ENCODE measurements at regions not wholly inside any gene's neighbourhood (a gene's known extent, or its start where the extent isn't known, plus 50 kb on each side); places are given as distances from the start of the nearest gene placed in this dataset.

DNA sequence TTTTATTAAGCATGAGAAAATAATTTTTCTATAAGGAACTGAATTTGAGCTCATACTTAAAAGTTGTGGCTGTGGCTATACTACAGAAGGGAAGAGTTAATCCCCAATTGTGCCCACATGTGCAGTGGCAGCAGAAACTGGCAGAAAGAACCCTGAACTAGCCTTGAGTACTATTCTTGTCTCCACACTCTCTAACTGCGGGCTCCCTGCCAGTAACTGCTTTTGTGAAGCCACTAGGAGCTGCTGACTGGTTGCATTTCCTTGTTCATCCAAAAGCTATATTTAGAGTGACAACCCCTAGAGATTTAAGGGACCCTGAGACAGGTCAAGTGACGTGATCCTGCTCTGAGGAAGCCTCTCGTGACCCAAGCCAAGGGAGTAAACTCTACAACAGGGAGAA is 238.6 kb downstream of the ELAVL2 start:
- no peak overlapping the region for H2AFZ ChIP-seq (ENCODE audit: low read depth, low read length, severe bottlenecking)
- H3K36me3 ChIP-seq (ENCODE audit: low read length): no peaks in the 10 kb centered on the region
- no peak overlapping the region for H3K9ac ChIP-seq (ENCODE audit: low read length)
- no peaks in the 10 kb centered on the region for H3K9me3 ChIP-seq (ENCODE audit: insufficient read depth, low read length)
- H3K4me2 ChIP-seq (ENCODE audit: low read depth, low read length, poor library complexity, severe bottlenecking): no peak overlapping the region
- no peaks in the 10 kb centered on the region for H4K20me1 ChIP-seq (ENCODE audit: low read depth, low read length)
- no peaks in the 10 kb centered on the region for H3F3A ChIP-seq (ENCODE audit: insufficient read depth)
- no peak overlapping the region for H3K27ac ChIP-seq (ENCODE audit: low read depth, low read length)
- TF ChIP-seq CTCF (IDR thresholded peaks at IDR 0.05; ENCODE audit: insufficient read depth, low read length, poor library complexity, severe bottlenecking) (no peak), EZH2phosphoT487 (conservative IDR thresholded peaks at IDR 0.05; ENCODE audit: low read length) (no peak)
- no peak overlapping the region for H3K4me3 ChIP-seq (ENCODE audit: insufficient read depth, low read length, poor library complexity, severe bottlenecking)
- H3K27me3 ChIP-seq (ENCODE audit: low read length): no peaks in the 10 kb centered on the region
- no peaks in the 10 kb centered on the region for H3K9me2 ChIP-seq (replicated peaks; ENCODE audit: insufficient read depth, low read length)
- H3K79me2 ChIP-seq (ENCODE audit: insufficient read depth, low read length): no peaks in the 10 kb centered on the region

DNA sequence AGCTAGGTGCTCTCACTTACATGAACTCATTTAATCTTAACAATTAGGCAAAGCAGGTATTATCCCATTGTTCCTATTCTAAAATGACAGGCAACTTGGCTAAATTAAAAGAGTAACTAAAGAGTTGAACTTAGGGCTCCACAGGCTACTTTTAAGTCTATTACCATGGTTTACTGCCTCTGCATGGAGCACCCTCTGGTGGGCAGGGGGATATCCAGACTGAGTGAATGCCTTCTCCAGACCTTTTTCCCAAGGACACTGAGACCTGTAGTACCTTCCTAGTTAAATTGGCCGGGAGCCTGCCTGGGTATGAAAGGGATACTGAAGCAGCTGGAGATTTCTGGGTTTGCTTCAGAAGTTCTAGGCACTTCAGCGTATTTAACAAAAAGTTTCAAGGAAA is 238.1 kb downstream of the ELAVL2 start:
- Histone ChIP-seq H3F3A (ENCODE audit: insufficient read depth) (no peaks in the 10 kb centered on the region), H3K9ac (ENCODE audit: low read length) (no peak overlapping the region), H4K20me1 (ENCODE audit: low read depth, low read length) (no peaks in the 10 kb centered on the region), H3K9me2 (replicated peaks; ENCODE audit: insufficient read depth, low read length) (no peaks in the 10 kb centered on the region), H3K4me3 (ENCODE audit: insufficient read depth, low read length, poor library complexity, severe bottlenecking) (no peak overlapping the region), H3K4me2 (ENCODE audit: low read depth, low read length, poor library complexity, severe bottlenecking) (no peak overlapping the region), H3K9me3 (ENCODE audit: insufficient read depth, low read length) (no peaks in the 10 kb centered on the region), H2AFZ (ENCODE audit: low read depth, low read length, severe bottlenecking) (no peak overlapping the region), H3K27ac (ENCODE audit: low read depth, low read length) (no peak overlapping the region), H3K36me3 (ENCODE audit: low read length) (no peaks in the 10 kb centered on the region), H3K27me3 (ENCODE audit: low read length) (no peaks in the 10 kb centered on the region), H3K79me2 (ENCODE audit: insufficient read depth, low read length) (no peaks in the 10 kb centered on the region)
- no peak for TF ChIP-seq CTCF (IDR thresholded peaks at IDR 0.05; ENCODE audit: insufficient read depth, low read length, poor library complexity, severe bottlenecking)

GRCh38 chr9:23590276-23591000 is 235.6 kb downstream of the ELAVL2 start:
- Histone ChIP-seq H3K4me3 (ENCODE audit: insufficient read depth, low read length, poor library complexity, severe bottlenecking) (no peak overlapping the region), H3K9ac (ENCODE audit: low read length) (no peak overlapping the region), H3F3A (ENCODE audit: insufficient read depth) (no peaks in the 10 kb centered on the region), H3K27ac (ENCODE audit: low read depth, low read length) (no peak overlapping the region), H3K9me3 (ENCODE audit: insufficient read depth, low read length) (no peaks in the 10 kb centered on the region), H4K20me1 (ENCODE audit: low read depth, low read length) (no peaks in the 10 kb centered on the region), H2AFZ (ENCODE audit: low read depth, low read length, severe bottlenecking) (no peak overlapping the region), H3K36me3 (ENCODE audit: low read length) (no peaks in the 10 kb centered on the region), H3K27me3 (ENCODE audit: low read length) (no peaks in the 10 kb centered on the region), H3K79me2 (ENCODE audit: insufficient read depth, low read length) (no peaks in the 10 kb centered on the region), H3K9me2 (replicated peaks; ENCODE audit: insufficient read depth, low read length) (no peaks in the 10 kb centered on the region), H3K4me2 (ENCODE audit: low read depth, low read length, poor library complexity, severe bottlenecking) (no peak overlapping the region)
- TF ChIP-seq EZH2phosphoT487 (conservative IDR thresholded peaks at IDR 0.05; ENCODE audit: low read length) (no peak), CTCF (IDR thresholded peaks at IDR 0.05; ENCODE audit: insufficient read depth, low read length, poor library complexity, severe bottlenecking) (no peak)

All from SU-DHL-6 (cell line).